ENCODE measurements at regions not wholly inside any gene's neighbourhood (a gene's known extent, or its start where the extent isn't known, plus 50 kb on each side); places are given as distances from the start of the nearest gene placed in this dataset.

- TF ChIP-seq ZBTB2 (CRISPR knock-in tag; IDR thresholded peaks at IDR 0.05; ENCODE audit: low read depth), result no peak
- 0 out of 2 replicates have a peak, but pooled peaks have one; percentile 14 for TF ChIP-seq NR2F6 (IDR thresholded peaks at IDR 0.05)
- peak; percentile 77 for TF ChIP-seq NR2F6 (CRISPR knock-in tag; IDR thresholded peaks at IDR 0.05)
- TF ChIP-seq MYPOP (CRISPR knock-in tag; IDR thresholded peaks at IDR 0.05), result peak; percentile 71; the same call in 1 of the 2 replicates
- TF ChIP-seq, protein P1, sequence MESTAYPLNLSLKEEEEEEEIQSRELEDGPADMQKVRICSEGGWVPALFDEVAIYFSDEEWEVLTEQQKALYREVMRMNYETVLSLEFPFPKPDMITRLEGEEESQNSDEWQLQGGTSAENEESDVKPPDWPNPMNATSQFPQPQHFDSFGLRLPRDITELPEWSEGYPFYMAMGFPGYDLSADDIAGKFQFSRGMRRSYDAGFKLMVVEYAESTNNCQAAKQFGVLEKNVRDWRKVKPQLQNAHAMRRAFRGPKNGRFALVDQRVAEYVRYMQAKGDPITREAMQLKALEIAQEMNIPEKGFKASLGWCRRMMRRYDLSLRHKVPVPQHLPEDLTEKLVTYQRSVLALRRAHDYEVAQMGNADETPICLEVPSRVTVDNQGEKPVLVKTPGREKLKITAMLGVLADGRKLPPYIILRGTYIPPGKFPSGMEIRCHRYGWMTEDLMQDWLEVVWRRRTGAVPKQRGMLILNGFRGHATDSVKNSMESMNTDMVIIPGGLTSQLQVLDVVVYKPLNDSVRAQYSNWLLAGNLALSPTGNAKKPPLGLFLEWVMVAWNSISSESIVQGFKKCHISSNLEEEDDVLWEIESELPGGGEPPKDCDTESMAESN (CRISPR knock-in tag; conservative IDR thresholded peaks at IDR 0.05), result peak; percentile 100
- TF ChIP-seq SRSF9 (IDR thresholded peaks at IDR 0.05; ENCODE audit: borderline replicate concordance, insufficient read depth, low read depth, low read length, poor library complexity, severe bottlenecking), result no peak
- no peak for TF ChIP-seq BRD4 (CRISPR knock-in tag; IDR thresholded peaks at IDR 0.05)
- TF ChIP-seq, protein P2, sequence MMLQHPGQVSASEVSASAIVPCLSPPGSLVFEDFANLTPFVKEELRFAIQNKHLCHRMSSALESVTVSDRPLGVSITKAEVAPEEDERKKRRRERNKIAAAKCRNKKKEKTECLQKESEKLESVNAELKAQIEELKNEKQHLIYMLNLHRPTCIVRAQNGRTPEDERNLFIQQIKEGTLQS (CRISPR knock-in tag; IDR thresholded peaks at IDR 0.05), result peak; percentile 83
- no peak for TF ChIP-seq ARID2 (CRISPR knock-in tag; IDR thresholded peaks at IDR 0.05; ENCODE audit: borderline replicate concordance)
- TF ChIP-seq, protein P3, sequence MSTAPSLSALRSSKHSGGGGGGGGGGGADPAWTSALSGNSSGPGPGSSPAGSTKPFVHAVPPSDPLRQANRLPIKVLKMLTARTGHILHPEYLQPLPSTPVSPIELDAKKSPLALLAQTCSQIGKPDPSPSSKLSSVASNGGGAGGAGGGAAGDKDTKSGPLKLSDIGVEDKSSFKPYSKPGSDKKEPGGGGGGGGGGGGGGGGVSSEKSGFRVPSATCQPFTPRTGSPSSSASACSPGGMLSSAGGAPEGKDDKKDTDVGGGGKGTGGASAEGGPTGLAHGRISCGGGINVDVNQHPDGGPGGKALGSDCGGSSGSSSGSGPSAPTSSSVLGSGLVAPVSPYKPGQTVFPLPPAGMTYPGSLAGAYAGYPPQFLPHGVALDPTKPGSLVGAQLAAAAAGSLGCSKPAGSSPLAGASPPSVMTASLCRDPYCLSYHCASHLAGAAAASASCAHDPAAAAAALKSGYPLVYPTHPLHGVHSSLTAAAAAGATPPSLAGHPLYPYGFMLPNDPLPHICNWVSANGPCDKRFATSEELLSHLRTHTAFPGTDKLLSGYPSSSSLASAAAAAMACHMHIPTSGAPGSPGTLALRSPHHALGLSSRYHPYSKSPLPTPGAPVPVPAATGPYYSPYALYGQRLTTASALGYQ (CRISPR knock-in tag; IDR thresholded peaks at IDR 0.05), result no peak
- 0 out of 2 replicates have a peak, but pooled peaks have one; percentile 54 for TF ChIP-seq ZNF549 (CRISPR knock-in tag; IDR thresholded peaks at IDR 0.05)
- 0 out of 2 replicates have a peak, but pooled peaks have one; percentile 67 for TF ChIP-seq ATAD3A (CRISPR knock-in tag; IDR thresholded peaks at IDR 0.05)
- TF ChIP-seq ZNF558 (CRISPR knock-in tag; IDR thresholded peaks at IDR 0.05; ENCODE audit: borderline replicate concordance), result no peak; the same call in 1 of the 2 replicates
- TF ChIP-seq CREM (IDR thresholded peaks at IDR 0.05), result no peak
- TF ChIP-seq CREM (CRISPR knock-in tag; IDR thresholded peaks at IDR 0.05), result no peak
- TF ChIP-seq STAG1 (CRISPR knock-in tag; IDR thresholded peaks at IDR 0.05), result peak; percentile 43; the same call in 1 of the 2 replicates
- peak; percentile 36; the same call in 1 of the 2 replicates for TF ChIP-seq DMAP1 (CRISPR knock-in tag; IDR thresholded peaks at IDR 0.05)
- TF ChIP-seq RBFOX2 (IDR thresholded peaks at IDR 0.05; ENCODE audit: low read depth, low read length), result no peak
- TF ChIP-seq ATF2 (CRISPR knock-in tag; IDR thresholded peaks at IDR 0.05), result peak; percentile 95
Observed at GRCh38 chr20:48523191-48523995, 304.4 kb downstream of the PREX1 start (continued).
